ENCODE measurements at regions not wholly inside any gene's neighbourhood (a gene's known extent, or its start where the extent isn't known, plus 50 kb on each side); places are given as distances from the start of the nearest gene placed in this dataset.

DNA sequence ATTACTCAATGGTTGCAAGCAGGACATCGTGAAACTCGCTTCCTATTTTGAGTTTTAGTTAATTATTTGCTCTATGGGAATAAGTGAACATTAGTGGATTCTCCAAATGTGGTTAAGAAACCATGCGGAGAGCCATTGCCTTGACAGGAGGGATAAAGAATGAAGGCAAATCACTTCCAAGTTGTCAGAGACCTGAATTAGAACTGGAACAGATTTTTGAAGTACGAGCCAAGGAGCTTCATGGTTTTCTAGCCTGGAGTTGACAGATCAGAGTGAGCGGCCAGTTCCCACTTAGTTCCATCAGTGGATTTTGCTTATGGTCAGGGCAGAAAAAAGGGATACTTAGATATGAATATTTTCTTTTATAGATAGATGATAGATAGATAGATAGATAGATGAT is 171.4 kb upstream of the CDH10 start:
- Histone ChIP-seq H3K36me3 (ENCODE audit: control insufficient read depth, insufficient read depth, low read length) (no peaks in the 10 kb centered on the region), H3K9me3 (no peaks in the 10 kb centered on the region), H3K4me3 (ENCODE audit: low read depth, low read length) (no peak overlapping the region), H3K27me3 (replicated peaks; ENCODE audit: control insufficient read depth, insufficient read depth, low read length) (no peaks in the 10 kb centered on the region), H3K4me1 (no peaks in the 10 kb centered on the region)
- Mint-ChIP-seq H3K9me3 (ENCODE audit: unreplicated experiment) (no peaks in the 10 kb centered on the region), H3K27me3 (ENCODE audit: insufficient read depth, unreplicated experiment) (no peaks in the 10 kb centered on the region), H3K27ac (ENCODE audit: unreplicated experiment) (no peak overlapping the region), H3K4me3 (ENCODE audit: unreplicated experiment) (no peak overlapping the region), H3K4me1 (ENCODE audit: low read depth, unreplicated experiment) (no peaks in the 10 kb centered on the region), H3K36me3 (ENCODE audit: insufficient read depth, unreplicated experiment) (no peaks in the 10 kb centered on the region)
- intact Hi-C loops (cut with micrococcal nuclease; ENCODE audit: unreplicated experiment) = no loop called here
- no peak for DNase-seq
- CTCF ChIA-PET = no interaction called here
- POLR2A ChIA-PET = no interaction called here
- TF ChIP-seq, protein P1, sequence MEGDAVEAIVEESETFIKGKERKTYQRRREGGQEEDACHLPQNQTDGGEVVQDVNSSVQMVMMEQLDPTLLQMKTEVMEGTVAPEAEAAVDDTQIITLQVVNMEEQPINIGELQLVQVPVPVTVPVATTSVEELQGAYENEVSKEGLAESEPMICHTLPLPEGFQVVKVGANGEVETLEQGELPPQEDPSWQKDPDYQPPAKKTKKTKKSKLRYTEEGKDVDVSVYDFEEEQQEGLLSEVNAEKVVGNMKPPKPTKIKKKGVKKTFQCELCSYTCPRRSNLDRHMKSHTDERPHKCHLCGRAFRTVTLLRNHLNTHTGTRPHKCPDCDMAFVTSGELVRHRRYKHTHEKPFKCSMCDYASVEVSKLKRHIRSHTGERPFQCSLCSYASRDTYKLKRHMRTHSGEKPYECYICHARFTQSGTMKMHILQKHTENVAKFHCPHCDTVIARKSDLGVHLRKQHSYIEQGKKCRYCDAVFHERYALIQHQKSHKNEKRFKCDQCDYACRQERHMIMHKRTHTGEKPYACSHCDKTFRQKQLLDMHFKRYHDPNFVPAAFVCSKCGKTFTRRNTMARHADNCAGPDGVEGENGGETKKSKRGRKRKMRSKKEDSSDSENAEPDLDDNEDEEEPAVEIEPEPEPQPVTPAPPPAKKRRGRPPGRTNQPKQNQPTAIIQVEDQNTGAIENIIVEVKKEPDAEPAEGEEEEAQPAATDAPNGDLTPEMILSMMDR (IDR thresholded peaks at IDR 0.05; ENCODE audit: insufficient read depth in 1 of 2, low read depth in 1 of 2, low read length in 1 of 2, severe bottlenecking in 1 of 2, unreplicated experiment in 1 of 2) = no peak
- no TSS peak for BruUV-seq (replicated peaks)

DNA sequence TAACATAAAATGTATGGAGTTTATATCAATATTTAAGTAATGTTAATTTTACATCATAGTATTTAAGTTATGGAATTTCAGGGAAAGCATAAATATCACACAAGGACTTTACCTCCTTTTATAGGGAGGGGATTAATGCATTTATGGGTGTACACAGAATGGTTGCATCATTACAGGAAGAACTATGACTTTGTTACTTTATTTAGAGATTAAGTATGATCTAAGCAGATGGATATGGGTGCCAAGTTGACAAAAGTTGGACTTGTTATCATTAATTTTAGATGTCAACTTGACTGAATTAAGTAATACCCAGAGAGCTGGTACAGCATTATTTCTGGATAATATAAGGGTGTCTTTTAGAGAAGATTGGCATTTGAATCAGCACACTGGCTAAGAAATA is 160.5 kb upstream of the CDH10 start:
- CTCF ChIA-PET = no interaction called here
- DNase-seq = no peak
- intact Hi-C loops (cut with micrococcal nuclease; ENCODE audit: unreplicated experiment) = no loop called here
- BruUV-seq (replicated peaks) = no TSS peak
- Mint-ChIP-seq H3K9me3 (ENCODE audit: unreplicated experiment) (no peaks in the 10 kb centered on the region), H3K4me1 (ENCODE audit: low read depth, unreplicated experiment) (no peaks in the 10 kb centered on the region), H3K27me3 (ENCODE audit: insufficient read depth, unreplicated experiment) (no peaks in the 10 kb centered on the region), H3K27ac (ENCODE audit: unreplicated experiment) (no peak overlapping the region), H3K4me3 (ENCODE audit: unreplicated experiment) (no peak overlapping the region), H3K36me3 (ENCODE audit: insufficient read depth, unreplicated experiment) (no peaks in the 10 kb centered on the region)
- TF ChIP-seq, protein P1 (IDR thresholded peaks at IDR 0.05; ENCODE audit: insufficient read depth in 1 of 2, low read depth in 1 of 2, low read length in 1 of 2, severe bottlenecking in 1 of 2, unreplicated experiment in 1 of 2) = no peak
- no peak overlapping the region for H3K4me3 ChIP-seq (ENCODE audit: low read depth, low read length)
- H3K36me3 ChIP-seq (ENCODE audit: control insufficient read depth, insufficient read depth, low read length) = no peaks in the 10 kb centered on the region
- POLR2A ChIA-PET = no interaction called here
- H3K4me1 ChIP-seq = no peaks in the 10 kb centered on the region
- no peaks in the 10 kb centered on the region for H3K9me3 ChIP-seq
- H3K27me3 ChIP-seq (replicated peaks; ENCODE audit: control insufficient read depth, insufficient read depth, low read length) = no peaks in the 10 kb centered on the region

DNA sequence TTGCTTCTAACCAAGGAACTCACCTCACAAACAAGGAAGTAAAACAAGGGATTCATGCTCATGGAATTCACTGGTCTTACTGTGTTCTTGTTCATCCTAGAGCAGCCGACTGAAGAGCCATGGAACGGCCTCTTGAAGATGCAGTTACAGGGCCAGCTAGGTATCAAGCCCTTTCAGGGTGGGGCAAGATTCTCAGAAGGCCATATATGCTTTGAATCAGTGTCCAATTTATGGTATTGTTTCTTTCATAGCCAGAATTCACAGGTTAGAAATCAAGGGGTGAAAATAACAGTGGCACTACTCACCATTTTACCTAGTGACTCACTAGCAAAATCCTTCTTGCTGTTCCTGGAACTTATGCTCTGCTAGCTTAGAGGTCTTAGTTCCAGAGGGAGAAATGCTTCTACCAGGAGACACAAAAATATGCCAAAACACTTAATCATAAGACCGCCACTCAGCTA is 159.5 kb upstream of the CDH10 start:
- no TSS peak for BruUV-seq (replicated peaks)
- no peak overlapping the region for H3K27ac Mint-ChIP-seq (ENCODE audit: unreplicated experiment)
- H3K36me3 ChIP-seq (ENCODE audit: control insufficient read depth, insufficient read depth, low read length) = no peaks in the 10 kb centered on the region
- no peaks in the 10 kb centered on the region for H3K36me3 Mint-ChIP-seq (ENCODE audit: insufficient read depth, unreplicated experiment)
- no peak overlapping the region for H3K4me3 Mint-ChIP-seq (ENCODE audit: unreplicated experiment)
- ChIA-PET CTCF (no interaction called here), POLR2A (no interaction called here)
- no peak for DNase-seq
- H3K27me3 Mint-ChIP-seq (ENCODE audit: insufficient read depth, unreplicated experiment) = peaks cover 1% of the 10 kb centered on the region
- H3K27me3 ChIP-seq (replicated peaks; ENCODE audit: control insufficient read depth, insufficient read depth, low read length) = no peaks in the 10 kb centered on the region
- no peaks in the 10 kb centered on the region for H3K9me3 Mint-ChIP-seq (ENCODE audit: unreplicated experiment)
- no peaks in the 10 kb centered on the region for H3K4me1 ChIP-seq
- intact Hi-C loops (cut with micrococcal nuclease; ENCODE audit: unreplicated experiment) = no loop called here
- H3K4me1 Mint-ChIP-seq (ENCODE audit: low read depth, unreplicated experiment) = no peaks in the 10 kb centered on the region
- H3K4me3 ChIP-seq (ENCODE audit: low read depth, low read length) = no peak overlapping the region
- TF ChIP-seq, protein P1 (IDR thresholded peaks at IDR 0.05; ENCODE audit: insufficient read depth in 1 of 2, low read depth in 1 of 2, low read length in 1 of 2, severe bottlenecking in 1 of 2, unreplicated experiment in 1 of 2) = no peak
- no peaks in the 10 kb centered on the region for H3K9me3 ChIP-seq
